K562 (cell line): ENCODE measurements at regions not wholly inside any gene's neighbourhood (a gene's known extent, or its start where the extent isn't known, plus 50 kb on each side); places are given as distances from the start of the nearest gene placed in this dataset.

Experiments
- ATAC-seq: fragments of 200-7000 bp; cut with Tn5 transposase; 3 replicates; pipeline ENCODE4 v1.9.1; 2020; ENCODE audit warnings: moderate library complexity
- BruUV-seq: library from RNA; stranded (reverse); fragments of 400-500 nt; replicated peaks from 2 replicates; lab custom pipeline; 2021; lab: Mats Ljungman, UMichigan
- CTCF ChIA-PET: fragments of 300-600 bp; formaldehyde crosslinking; extraction: SDS; loops from one replicate; lab custom pipeline; 2021; ENCODE audit warnings: low intra/inter-chr PET ratio; lab: Yijun Ruan, JAX
- POLR2A ChIA-PET: fragments of 300-600, 350-650 bp; sonication (Branson Sonifier 250); formaldehyde crosslinking; extraction: SDS; loops from one replicate; lab custom pipeline; 2021; ENCODE audit warnings: antibody characterized with exemption, inconsistent platforms; lab: Yijun Ruan, JAX
- DNase-seq, 4 experiments: peaks; one replicate each; pipeline versions ENCODE4 v3.0.0 to v3.0.0-alpha.2; 2011 to 2018; ENCODE audit warnings: low spot score in 3 of 4, mixed read lengths in 3 of 4; ENCODE audit errors: extremely low read depth in 1 of 4
- FAIRE-seq: peaks from 2 replicates; lab custom pipeline; 2011; peaks lifted over from hg19 to GRCh38; lab: Jason Lieb, UNC
- H2AFZ ChIP-seq: 2 replicates; pipeline ENCODE4 v1.6.0; 2011; ENCODE audit warnings: low read depth, low read length, control low read depth, inconsistent platforms
- H3K27ac ChIP-seq: fragments of 200-600 bp; 3 replicates; pipeline ENCODE4 v1.8.0; 2011; ENCODE audit warnings: low read depth, mild to moderate bottlenecking, control low read depth, inconsistent platforms, low read length, moderate library complexity, mixed read lengths; ENCODE audit errors: extremely low read depth
- H3K27me3 ChIP-seq, 2 experiments: fragments of 300-600 bp in 1 of 2; 2 replicates in 1 of 2; 3 replicates in 1 of 2; pipeline versions ENCODE4 v1.6.0 to v1.8.0; 2011; ENCODE audit warnings: inconsistent platforms in 2 of 2, low read length in 2 of 2, mild to moderate bottlenecking in 1 of 2, mixed read lengths in 1 of 2, moderate library complexity in 1 of 2; ENCODE audit not compliant: control insufficient read depth in 2 of 2, insufficient read depth in 2 of 2
- H3K36me3 ChIP-seq: fragments of 300-600 bp; 3 replicates; pipeline ENCODE4 v1.8.0; 2011; ENCODE audit warnings: mild to moderate bottlenecking, low read length, inconsistent platforms; ENCODE audit not compliant: control insufficient read depth, insufficient read depth
- H3K4me1 ChIP-seq, 2 experiments: fragments of 200-600 bp in 1 of 2; replicated peaks in 1 of 2; 2 replicates in 1 of 2; 3 replicates in 1 of 2; pipeline versions ENCODE4 v1.5.1 to v1.8.0; 2011; ENCODE audit warnings: inconsistent platforms in 2 of 2, low read length in 2 of 2, mild to moderate bottlenecking in 1 of 2, mixed read lengths in 1 of 2, moderate library complexity in 1 of 2; ENCODE audit not compliant: control insufficient read depth in 2 of 2, insufficient read depth in 2 of 2
- H3K4me2 ChIP-seq: 2 replicates; pipeline ENCODE4 v1.6.1; 2011; ENCODE audit warnings: low read length, control low read depth, inconsistent platforms, mixed read lengths; ENCODE audit not compliant: insufficient read depth
- H3K4me3 ChIP-seq: fragments of 200-600 bp; sonication (generic), shearing (Covaris generic); 2 replicates; pipeline ENCODE4 v1.5.1; 2016; ENCODE audit warnings: control low read depth, inconsistent platforms
- H3K79me2 ChIP-seq: fragments of 200-600 bp; 3 replicates; pipeline ENCODE4 v1.8.0; 2011; ENCODE audit warnings: low read length, inconsistent platforms; ENCODE audit not compliant: control insufficient read depth, insufficient read depth
- H3K9ac ChIP-seq, 2 experiments: 2 replicates each; pipeline versions ENCODE4 v1.6.0 to v1.6.1; 2011; ENCODE audit warnings: low read depth in 2 of 2, low read length in 2 of 2, control low read depth in 1 of 2, inconsistent platforms in 1 of 2, mild to moderate bottlenecking in 1 of 2, mixed read lengths in 1 of 2; ENCODE audit not compliant: insufficient read depth in 1 of 2
- H3K9me1 ChIP-seq: one replicate; pipeline ENCODE4 v1.6.0; 2011; ENCODE audit warnings: inconsistent platforms, mild to moderate bottlenecking, low read length, moderate library complexity; ENCODE audit not compliant: control insufficient read depth, insufficient read depth
- H3K9me3 ChIP-seq: replicated peaks from 2 replicates; pipeline ENCODE4 v1.5.1; 2011; ENCODE audit warnings: low read depth, low read length, inconsistent platforms; ENCODE audit not compliant: control insufficient read depth, insufficient read depth
- H4K20me1 ChIP-seq: replicated peaks from 2 replicates; pipeline ENCODE4 v1.6.1; 2011; ENCODE audit warnings: low read length, inconsistent platforms, mixed read lengths; ENCODE audit not compliant: control insufficient read depth, insufficient read depth
- ADNP ChIP-seq: fragments of 200-800 bp; sonication (Bioruptor generic); IDR thresholded peaks from 2 replicates; pipeline ENCODE4 v1.6.1; 2016; ENCODE audit warnings: missing genetic modification characterization, missing compliant biosample characterization
- BMI1 ChIP-seq: fragments of 150-350 bp; IDR thresholded peaks from 2 replicates; pipeline ENCODE4 v1.6.1; 2014; ENCODE audit warnings: low read length
- CREB1 ChIP-seq, 2 experiments: sonication (generic) in 1 of 2; formaldehyde crosslinking in 1 of 2; IDR thresholded peaks; 2 replicates each; pipeline versions ENCODE4 v1.6.1 to v1.8.0; 2012 to 2022; ENCODE audit warnings: inconsistent platforms in 1 of 2, mild to moderate bottlenecking in 1 of 2, missing genetic modification reagents in 1 of 2, moderate library complexity in 1 of 2
- ILF3 ChIP-seq: fragments of 450-650 bp; IDR thresholded peaks from 2 replicates; pipeline ENCODE4 v1.6.1; 2018; ENCODE audit warnings: antibody characterized with exemption, mild to moderate bottlenecking, moderate library complexity, borderline replicate concordance
- KHSRP ChIP-seq: fragments of 450-650 bp; IDR thresholded peaks from 2 replicates; pipeline ENCODE4 v1.6.1; 2017
- RBM25 ChIP-seq: fragments of 200-400 bp; formaldehyde crosslinking; IDR thresholded peaks from 2 replicates; pipeline ENCODE4 v1.6.1; 2018; ENCODE audit warnings: low read length, low read depth, moderate library complexity; ENCODE audit not compliant: severe bottlenecking
- ZFP36 ChIP-seq: fragments of 150-350 bp; IDR thresholded peaks from 2 replicates; pipeline ENCODE4 v1.6.1; 2018; ENCODE audit warnings: low read length, low read depth; ENCODE audit not compliant: partially characterized antibody
- ZNF146 ChIP-seq: IDR thresholded peaks from one replicate; pipeline ENCODE4 v1.6.1; 2018; ENCODE audit warnings: missing compliant biosample characterization; ENCODE audit not compliant: unreplicated experiment
- ZNF24 ChIP-seq: fragments of 450-650 bp; IDR thresholded peaks from 2 replicates; pipeline ENCODE4 v1.6.1; 2016
- WGBS: fragments of 100-300 bp; shearing (Covaris generic); methylation state at CpG from one replicate; pipeline ENCODE4 v1.1.6; 2016; ENCODE audit warnings: low coverage, mixed read lengths; ENCODE audit not compliant: insufficient coverage; ENCODE audit errors: missing lambda C conversion rate; 5-methylcytosine and 5-hydroxymethylcytosine counted together
- in situ Hi-C: fragments of 300-500 bp; cut with MboI; formaldehyde crosslinking; loops from 4 replicates; pipeline ENCODE4 v1.15.0; 2018; ENCODE audit warnings: inconsistent platforms, mixed read lengths
- intact Hi-C: fragments of 100-400 bp; cut with micrococcal nuclease; formaldehyde crosslinking; loops from 2 replicates; pipeline ENCODE4 v1.14.2; 2022

DNA sequence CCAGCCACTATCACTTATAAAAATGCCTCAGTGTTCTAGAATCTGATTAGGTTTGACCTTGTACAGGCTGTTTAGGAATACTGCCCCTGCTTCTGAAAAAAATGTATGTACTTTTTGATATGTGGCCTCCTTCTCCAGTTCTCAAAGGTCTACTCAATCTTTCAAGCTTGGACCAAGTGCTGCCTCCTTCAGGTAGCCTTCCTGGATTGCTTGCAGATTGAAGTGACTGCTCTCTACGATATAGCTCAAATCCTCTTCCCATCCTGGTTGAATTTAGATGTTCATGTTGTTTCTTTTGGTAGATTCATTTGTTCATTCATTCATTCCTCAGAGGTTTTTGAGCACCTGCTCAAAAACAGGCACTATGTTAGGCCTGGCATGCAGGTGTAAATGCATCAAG, 77.2 kb upstream of the NPTX2 start:
- Histone ChIP-seq H3K36me3 (no peaks in the 10 kb centered on the region), H3K4me1 (no peaks in the 10 kb centered on the region), H3K9me3 (no peaks in the 10 kb centered on the region), H3K9ac (no peak overlapping the region), H3K4me3 (no peak overlapping the region), H3K27ac (no peak overlapping the region), H3K27me3 (peaks cover 16 to 45% of the 10 kb centered on the region in 2 experiments; a peak in 4 of 5 replicates), H3K4me2 (no peak overlapping the region), H2AFZ (no peak overlapping the region), H3K9me1 (no peaks in the 10 kb centered on the region), H3K79me2 (no peaks in the 10 kb centered on the region), H4K20me1 (peaks cover 7% of the 10 kb centered on the region; the same call in 1 of the 2 replicates)
- no peak for DNase-seq
- FAIRE-seq, result no peak
- POLR2A ChIA-PET, result no interaction called here
- BruUV-seq, result no TSS peak
- WGBS, result 6% methylated on average over 1 of the region's 1 CpG
- intact Hi-C loops, result no loop called here
- in situ Hi-C loops, result no loop called here
- no peak for ATAC-seq
- TF ChIP-seq ILF3 (no peak), ADNP (tag) (no peak), RBM25 (peak; percentile 41), KHSRP (no peak), ZFP36 (peak; percentile 95), ZNF24 (0 out of 2 replicates have a peak, but pooled peaks have one; percentile 46), CREB1 (IDR thresholded peaks at IDR 0.05) (no peak), CREB1 (CRISPR knock-in tag; IDR thresholded peaks at IDR 0.05) (no peak)
- CTCF ChIA-PET, result no interaction called here

DNA sequence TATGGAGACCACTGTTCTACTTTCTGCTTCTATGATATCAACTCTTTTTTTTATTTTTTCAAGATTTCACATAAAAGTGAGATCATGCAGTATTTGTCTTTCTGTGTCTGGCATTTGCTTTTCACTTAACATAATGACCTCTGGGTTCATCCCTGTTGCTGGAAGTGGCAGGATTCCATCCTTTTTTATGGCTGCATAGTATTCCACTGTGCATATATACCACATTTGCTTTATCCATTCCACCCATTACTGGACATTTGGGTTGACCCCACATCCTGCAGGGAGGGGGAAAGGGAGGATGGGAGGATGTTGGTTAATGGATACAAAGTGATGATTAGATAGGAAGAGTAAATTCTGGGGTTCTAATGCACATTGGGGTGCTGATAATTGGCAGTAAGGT, 80.3 kb upstream of the NPTX2 start:
- intact Hi-C loops, result no loop called here
- Histone ChIP-seq H3K4me1 (no peaks in the 10 kb centered on the region), H3K4me2 (no peak overlapping the region), H2AFZ (no peak overlapping the region), H3K4me3 (no peak overlapping the region), H3K9me1 (no peaks in the 10 kb centered on the region), H3K36me3 (no peaks in the 10 kb centered on the region), H3K27me3 (peaks cover 8 to 44% of the 10 kb centered on the region in 2 experiments; a peak in 3 of 5 replicates), H3K27ac (no peak overlapping the region), H3K79me2 (no peaks in the 10 kb centered on the region), H3K9ac (no peak overlapping the region), H4K20me1 (no peaks in the 10 kb centered on the region), H3K9me3 (no peaks in the 10 kb centered on the region)
- ATAC-seq, result no peak
- TF ChIP-seq BMI1, result no peak
- TF ChIP-seq ZNF146, result peak; percentile 89
- peak; percentile 66 for TF ChIP-seq RBM25
- DNase-seq, result no peak
- FAIRE-seq, result no peak
- CTCF ChIA-PET, result no interaction called here
- in situ Hi-C loops, result no loop called here
- POLR2A ChIA-PET, result no interaction called here
- BruUV-seq, result no TSS peak
